Heart left ventricle (tissue), 13 donors: ENCODE measurements at regions not wholly inside any gene's neighbourhood (a gene's known extent, or its start where the extent isn't known, plus 50 kb on each side); places are given as distances from the start of the nearest gene placed in this dataset.

Source experiments
- POLR2A ChIP-seq, 2 donors: fragments of 450-650 bp; IDR thresholded peaks; one replicate each; pipeline ENCODE4 v1.6.1; 2017; ENCODE audit warnings: antibody characterized with exemption in 2 of 2, mild to moderate bottlenecking in 2 of 2, moderate library complexity in 2 of 2
- TF ChIP-seq, protein P1 (sequence below), 12 donors: fragments of 200-600 bp; sonication (generic) in 4 of 12; IDR thresholded peaks; one replicate each; pipeline versions ENCODE4 v1.5.0 to v1.8.0; 2018 to 2022; ENCODE audit warnings: antibody characterized with exemption in 12 of 12, mild to moderate bottlenecking in 5 of 12
- donor health status: ischemic (EF 13 %, LVEDD 7.1; RV severe dilation, severe dysfunction).
- donor health status: DM: no; HTN: yes; CAD: no.
- donor health status: DM: no; HTN: no; CAD: no.
- donor health status: ischemic (EF 25% LVEDD 6.9; RV normal size, moderate dysfunction).
- donor health status: ischemic (EF 25% LVEDD 5.7; RV mildly dilated, moderate dysfunction).
- donor health status: ischemic (EF 35%, LVEDD 5.7; RV mildly dilated, moderate dysfunction).
- donor health status: nonischemic (EF 11% LVEDD 7.7; RV severe dilation, severe dysfunction).
- donor health status: DM: yes; HTN: yes; CAD: no.
- donor health status: PGD.
- donor health status: ischemic (EF 29% LVEDD 5.4; RV normal size, mild dysfunction).
- donor health status: nonischemic (EF 23%, LVEDD 6.1; RV moderate dilation, normal function).

DNA sequence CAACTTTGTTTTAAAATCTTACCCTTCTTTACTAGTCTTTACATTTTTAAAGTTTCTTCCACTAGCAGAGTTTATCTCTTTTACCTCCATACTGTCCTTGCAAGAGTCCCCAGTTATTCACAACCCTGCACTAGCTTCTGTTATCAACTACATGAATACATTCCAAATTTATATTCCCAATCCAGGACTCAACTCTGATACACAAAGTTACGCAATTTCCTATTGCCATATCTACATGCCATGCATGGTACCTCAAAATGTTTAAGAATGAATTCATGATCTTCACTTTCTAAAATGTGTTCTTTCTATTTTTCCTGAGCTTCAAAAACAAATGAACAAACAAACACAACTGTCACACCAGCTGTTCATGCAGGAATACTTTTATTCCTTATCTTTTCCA is 668.7 kb downstream of the CDH18 start:
- TF ChIP-seq, protein P1, sequence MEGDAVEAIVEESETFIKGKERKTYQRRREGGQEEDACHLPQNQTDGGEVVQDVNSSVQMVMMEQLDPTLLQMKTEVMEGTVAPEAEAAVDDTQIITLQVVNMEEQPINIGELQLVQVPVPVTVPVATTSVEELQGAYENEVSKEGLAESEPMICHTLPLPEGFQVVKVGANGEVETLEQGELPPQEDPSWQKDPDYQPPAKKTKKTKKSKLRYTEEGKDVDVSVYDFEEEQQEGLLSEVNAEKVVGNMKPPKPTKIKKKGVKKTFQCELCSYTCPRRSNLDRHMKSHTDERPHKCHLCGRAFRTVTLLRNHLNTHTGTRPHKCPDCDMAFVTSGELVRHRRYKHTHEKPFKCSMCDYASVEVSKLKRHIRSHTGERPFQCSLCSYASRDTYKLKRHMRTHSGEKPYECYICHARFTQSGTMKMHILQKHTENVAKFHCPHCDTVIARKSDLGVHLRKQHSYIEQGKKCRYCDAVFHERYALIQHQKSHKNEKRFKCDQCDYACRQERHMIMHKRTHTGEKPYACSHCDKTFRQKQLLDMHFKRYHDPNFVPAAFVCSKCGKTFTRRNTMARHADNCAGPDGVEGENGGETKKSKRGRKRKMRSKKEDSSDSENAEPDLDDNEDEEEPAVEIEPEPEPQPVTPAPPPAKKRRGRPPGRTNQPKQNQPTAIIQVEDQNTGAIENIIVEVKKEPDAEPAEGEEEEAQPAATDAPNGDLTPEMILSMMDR (IDR thresholded peaks at IDR 0.05), result no peak
- no peak for TF ChIP-seq POLR2A (IDR thresholded peaks at IDR 0.05)
